ENCODE measurements at regions not wholly inside any gene's neighbourhood (a gene's known extent, or its start where the extent isn't known, plus 50 kb on each side); places are given as distances from the start of the nearest gene placed in this dataset.
"Not testable (repeated sequence)": the region's sequence is repeated elsewhere in the genome, so short reads cannot be mapped to it uniquely, and the experiment has no call there.

- intact Hi-C loops (cut with micrococcal nuclease; ENCODE audit: unreplicated experiment): no loop called here
- POLR2A ChIA-PET (ENCODE audit: low non-redundant PET): no interaction called here
Measured at GRCh38 chr10:33965795-33966581, 631.5 kb upstream of the NRP1 start.

GRCh38 chr10:33963729-33964128 lies 629.3 kb upstream of the NRP1 start:
- TF ChIP-seq EZH2 (IDR thresholded peaks at IDR 0.05; ENCODE audit: borderline replicate concordance, low read depth, low read length, poor library complexity, severe bottlenecking): no peak
- TF ChIP-seq CTCF (conservative IDR thresholded peaks at IDR 0.05; ENCODE audit: low read depth, low read length): no peak
- DNase-seq (ENCODE audit: low spot score): no peak
- CTCF ChIA-PET: no interaction called here
- Histone ChIP-seq H3K36me3 (ENCODE audit: insufficient read depth, low read length, poor library complexity, severe bottlenecking) (no peaks in the 10 kb centered on the region), H3K27ac (ENCODE audit: low read depth, low read length, poor library complexity, severe bottlenecking) (no peak overlapping the region), H3K27me3 (replicated peaks; ENCODE audit: insufficient read depth, low read depth, low read length, poor library complexity) (no peaks in the 10 kb centered on the region), H3K4me1 (ENCODE audit: insufficient read depth, low read length, poor library complexity, severe bottlenecking) (no peaks in the 10 kb centered on the region), H3K9me3 (ENCODE audit: low read depth, low read length, poor library complexity, severe bottlenecking) (no peaks in the 10 kb centered on the region), H3K4me3 (ENCODE audit: low read depth, low read length, poor library complexity, severe bottlenecking) (no peak overlapping the region)
- BruUV-seq (replicated peaks): no TSS peak
- POLR2A ChIA-PET (ENCODE audit: low non-redundant PET): no interaction called here
- intact Hi-C loops (cut with micrococcal nuclease; ENCODE audit: unreplicated experiment): no loop called here

More at GRCh38 chr10:33965795-33966581, 631.5 kb upstream of the NRP1 start:
- BruUV-seq (replicated peaks): no TSS peak
- no peak for DNase-seq (ENCODE audit: low spot score)
- H3K4me1 ChIP-seq (ENCODE audit: insufficient read depth, low read length, poor library complexity, severe bottlenecking): no peaks in the 10 kb centered on the region
- H3K9me3 ChIP-seq (ENCODE audit: low read depth, low read length, poor library complexity, severe bottlenecking): peaks cover 4% of the 10 kb centered on the region
- H3K27ac ChIP-seq (ENCODE audit: low read depth, low read length, poor library complexity, severe bottlenecking): no peak overlapping the region
- H3K4me3 ChIP-seq (ENCODE audit: low read depth, low read length, poor library complexity, severe bottlenecking): no peak overlapping the region
- CTCF ChIA-PET: no interaction called here
- H3K36me3 ChIP-seq (ENCODE audit: insufficient read depth, low read length, poor library complexity, severe bottlenecking): no peaks in the 10 kb centered on the region
- TF ChIP-seq EZH2 (IDR thresholded peaks at IDR 0.05; ENCODE audit: borderline replicate concordance, low read depth, low read length, poor library complexity, severe bottlenecking) (no peak), CTCF (conservative IDR thresholded peaks at IDR 0.05; ENCODE audit: low read depth, low read length) (no peak)
- no peaks in the 10 kb centered on the region for H3K27me3 ChIP-seq (replicated peaks; ENCODE audit: insufficient read depth, low read depth, low read length, poor library complexity)

GRCh38 chr10:33956322-33956721 lies 621.9 kb upstream of the NRP1 start:
- H3K27me3 ChIP-seq (replicated peaks; ENCODE audit: insufficient read depth, low read depth, low read length, poor library complexity); H3K9me3 ChIP-seq (ENCODE audit: low read depth, low read length, poor library complexity, severe bottlenecking); BruUV-seq (replicated peaks); CTCF ChIA-PET; H3K27ac ChIP-seq (ENCODE audit: low read depth, low read length, poor library complexity, severe bottlenecking); DNase-seq (ENCODE audit: low spot score); H3K36me3 ChIP-seq (ENCODE audit: insufficient read depth, low read length, poor library complexity, severe bottlenecking); intact Hi-C loops (cut with micrococcal nuclease; ENCODE audit: unreplicated experiment); POLR2A ChIA-PET (ENCODE audit: low non-redundant PET); H3K4me1 ChIP-seq (ENCODE audit: insufficient read depth, low read length, poor library complexity, severe bottlenecking); H3K4me3 ChIP-seq (ENCODE audit: low read depth, low read length, poor library complexity, severe bottlenecking): not testable (repeated sequence)

- no peak for DNase-seq (ENCODE audit: low spot score)
- intact Hi-C loops (cut with micrococcal nuclease; ENCODE audit: unreplicated experiment): no loop called here
- POLR2A ChIA-PET (ENCODE audit: low non-redundant PET): no interaction called here
- H3K9me3 ChIP-seq (ENCODE audit: low read depth, low read length, poor library complexity, severe bottlenecking): no peaks in the 10 kb centered on the region
- no peak for TF ChIP-seq CTCF (conservative IDR thresholded peaks at IDR 0.05; ENCODE audit: low read depth, low read length)
- TF ChIP-seq EZH2 (IDR thresholded peaks at IDR 0.05; ENCODE audit: borderline replicate concordance, low read depth, low read length, poor library complexity, severe bottlenecking): no peak
- CTCF ChIA-PET: no interaction called here
- no peaks in the 10 kb centered on the region for H3K4me1 ChIP-seq (ENCODE audit: insufficient read depth, low read length, poor library complexity, severe bottlenecking)
- H3K4me3 ChIP-seq (ENCODE audit: low read depth, low read length, poor library complexity, severe bottlenecking): no peak overlapping the region
- no peak overlapping the region for H3K27ac ChIP-seq (ENCODE audit: low read depth, low read length, poor library complexity, severe bottlenecking)
- H3K27me3 ChIP-seq (replicated peaks; ENCODE audit: insufficient read depth, low read depth, low read length, poor library complexity): no peaks in the 10 kb centered on the region
- BruUV-seq (replicated peaks): no TSS peak
- H3K36me3 ChIP-seq (ENCODE audit: insufficient read depth, low read length, poor library complexity, severe bottlenecking): no peaks in the 10 kb centered on the region
Measured at GRCh38 chr10:33955676-33956075, 621.2 kb upstream of the NRP1 start.
